ENCODE measurements at regions not wholly inside any gene's neighbourhood (a gene's known extent, or its start where the extent isn't known, plus 50 kb on each side); places are given as distances from the start of the nearest gene placed in this dataset.

- H3K9me2 ChIP-seq (replicated peaks; ENCODE audit: low read length) = no peaks in the 10 kb centered on the region
- TF ChIP-seq EZH2 (IDR thresholded peaks at IDR 0.05; ENCODE audit: low read length, unreplicated experiment) = no peak
- no peak for TF ChIP-seq EZH2phosphoT487 (IDR thresholded peaks at IDR 0.05; ENCODE audit: borderline replicate concordance, low read length)
- no peak for TF ChIP-seq CTCF (conservative IDR thresholded peaks at IDR 0.05; ENCODE audit: low read depth, low read length)
- H3K79me2 ChIP-seq (ENCODE audit: low read length) = no peaks in the 10 kb centered on the region
- H3K36me3 ChIP-seq (ENCODE audit: low read depth, low read length) = no peaks in the 10 kb centered on the region
- DNase-seq = no peak
- ChIA-PET CTCF (no interaction called here), POLR2A (ENCODE audit: unreplicated experiment) (interaction anchor here (0.7 kb wide), 1 partner anchor 696 kb away, joined by 3 read pairs; no protein-coding TSS in a partner anchor)
- no peaks in the 10 kb centered on the region for H3K4me1 ChIP-seq (ENCODE audit: insufficient read depth, low read length)
- ATAC-seq = no peak
- no peaks in the 10 kb centered on the region for H3K9me3 ChIP-seq (ENCODE audit: low read length)
- no TSS peak for BruUV-seq (replicated peaks)
- H4K20me1 ChIP-seq (ENCODE audit: low read length) = no peaks in the 10 kb centered on the region
- H3F3A ChIP-seq (ENCODE audit: low read length, unreplicated experiment) = no peaks in the 10 kb centered on the region
- no peaks in the 10 kb centered on the region for H3K27me3 ChIP-seq (ENCODE audit: low read length)
- H3K4me3 ChIP-seq (ENCODE audit: low read length) = no peak overlapping the region
- intact Hi-C loops (cut with micrococcal nuclease) = no loop called here
- no peak overlapping the region for H3K9ac ChIP-seq (ENCODE audit: low read length)
- no peak overlapping the region for H2AFZ ChIP-seq (ENCODE audit: low read length)
- H3K4me2 ChIP-seq (ENCODE audit: low read length) = no peak overlapping the region
- no peak overlapping the region for H3K27ac ChIP-seq (ENCODE audit: low read length)
Measured at GRCh38 chr7:65250697-65251395, 122.8 kb upstream of the ZNF92 start.

GRCh38 chr7:65250216-65250615, 123.4 kb upstream of the ZNF92 start:
- no peak for TF ChIP-seq EZH2phosphoT487 (IDR thresholded peaks at IDR 0.05; ENCODE audit: borderline replicate concordance, low read length)
- no peak for TF ChIP-seq CTCF (conservative IDR thresholded peaks at IDR 0.05; ENCODE audit: low read depth, low read length)
- TF ChIP-seq EZH2 (IDR thresholded peaks at IDR 0.05; ENCODE audit: low read length, unreplicated experiment) = no peak
- intact Hi-C loops (cut with micrococcal nuclease) = no loop called here
- CTCF ChIA-PET = no interaction called here

GRCh38 chr7:65247491-65247890, 126.2 kb upstream of the ZNF92 start:
- no peak for DNase-seq
- Histone ChIP-seq H4K20me1 (ENCODE audit: low read length) (no peaks in the 10 kb centered on the region), H3K9ac (ENCODE audit: low read length) (no peak overlapping the region), H3K4me1 (ENCODE audit: insufficient read depth, low read length) (no peaks in the 10 kb centered on the region), H3K27ac (ENCODE audit: low read length) (no peak overlapping the region), H3K4me3 (ENCODE audit: low read length) (no peak overlapping the region), H3F3A (ENCODE audit: low read length, unreplicated experiment) (no peaks in the 10 kb centered on the region), H3K79me2 (ENCODE audit: low read length) (no peaks in the 10 kb centered on the region), H3K9me2 (replicated peaks; ENCODE audit: low read length) (no peaks in the 10 kb centered on the region), H3K27me3 (ENCODE audit: low read length) (no peaks in the 10 kb centered on the region), H3K36me3 (ENCODE audit: low read depth, low read length) (no peaks in the 10 kb centered on the region), H3K9me3 (ENCODE audit: low read length) (no peaks in the 10 kb centered on the region), H3K4me2 (ENCODE audit: low read length) (no peak overlapping the region), H2AFZ (ENCODE audit: low read length) (no peak overlapping the region)
- ATAC-seq = no peak
- TF ChIP-seq EZH2phosphoT487 (IDR thresholded peaks at IDR 0.05; ENCODE audit: borderline replicate concordance, low read length) = no peak
- TF ChIP-seq CTCF (conservative IDR thresholded peaks at IDR 0.05; ENCODE audit: low read depth, low read length) = no peak
- TF ChIP-seq EZH2 (IDR thresholded peaks at IDR 0.05; ENCODE audit: low read length, unreplicated experiment) = no peak
- intact Hi-C loops (cut with micrococcal nuclease) = no loop called here
- no TSS peak for BruUV-seq (replicated peaks)
- ChIA-PET CTCF (no interaction called here), POLR2A (ENCODE audit: unreplicated experiment) (no interaction called here)

More at GRCh38 chr7:65250216-65250615, 123.4 kb upstream of the ZNF92 start:
- H3K79me2 ChIP-seq (ENCODE audit: low read length) = no peaks in the 10 kb centered on the region
- ATAC-seq (no peak), DNase-seq (no peak)
- BruUV-seq (replicated peaks) = no TSS peak
- H3F3A ChIP-seq (ENCODE audit: low read length, unreplicated experiment) = no peaks in the 10 kb centered on the region
- no peak overlapping the region for H3K4me2 ChIP-seq (ENCODE audit: low read length)
- POLR2A ChIA-PET (ENCODE audit: unreplicated experiment) = interaction anchor here (0.7 kb wide), 1 partner anchor 696 kb away, joined by 3 read pairs; no protein-coding TSS in a partner anchor
- H2AFZ ChIP-seq (ENCODE audit: low read length) = no peak overlapping the region
- no peak overlapping the region for H3K9ac ChIP-seq (ENCODE audit: low read length)
- H3K9me3 ChIP-seq (ENCODE audit: low read length) = no peaks in the 10 kb centered on the region
- H4K20me1 ChIP-seq (ENCODE audit: low read length) = no peaks in the 10 kb centered on the region
- H3K27ac ChIP-seq (ENCODE audit: low read length) = no peak overlapping the region
- no peaks in the 10 kb centered on the region for H3K9me2 ChIP-seq (replicated peaks; ENCODE audit: low read length)
- no peaks in the 10 kb centered on the region for H3K4me1 ChIP-seq (ENCODE audit: insufficient read depth, low read length)
- H3K27me3 ChIP-seq (ENCODE audit: low read length) = no peaks in the 10 kb centered on the region
- H3K36me3 ChIP-seq (ENCODE audit: low read depth, low read length) = no peaks in the 10 kb centered on the region
- no peak overlapping the region for H3K4me3 ChIP-seq (ENCODE audit: low read length)
